ENCODE measurements at regions not wholly inside any gene's neighbourhood (a gene's known extent, or its start where the extent isn't known, plus 50 kb on each side); places are given as distances from the start of the nearest gene placed in this dataset.

DNA sequence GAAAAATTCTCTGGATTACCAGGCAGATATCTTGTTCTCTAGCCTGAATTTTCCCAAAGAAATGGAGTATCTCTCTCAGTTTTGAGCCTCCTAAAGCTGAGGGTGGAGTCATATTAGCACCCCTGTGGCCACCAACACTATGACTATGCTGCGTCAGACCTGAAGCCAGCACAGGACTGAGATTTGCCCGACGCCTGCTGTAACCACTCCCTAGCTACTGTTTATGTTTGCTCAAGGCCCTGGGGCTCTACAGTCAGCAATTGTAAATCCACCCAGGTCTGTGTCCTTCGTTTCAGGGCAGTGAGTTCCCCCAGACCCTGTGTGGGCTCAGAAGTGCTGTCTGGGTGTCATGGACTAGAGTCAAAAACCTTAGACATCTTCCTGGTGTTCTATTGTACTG, 61.4 kb downstream of the ZXDA start:
- H3K4me3 ChIP-seq: no peak overlapping the region
- H3K27ac ChIP-seq: no peak overlapping the region
- no peak for DNase-seq
- no peaks in the 10 kb centered on the region for H3K36me3 ChIP-seq (ENCODE audit: insufficient read depth in 1 of 2, low read depth in 1 of 2)
- H3K4me1 ChIP-seq: no peaks in the 10 kb centered on the region
- 60 to 81% (median 80%) methylated on average over 4 of the region's 4 CpGs for WGBS, 3 donors
- peaks cover 7% of the 10 kb centered on the region for H3K9me3 ChIP-seq
- no peak for ATAC-seq
- TF ChIP-seq, protein P1, sequence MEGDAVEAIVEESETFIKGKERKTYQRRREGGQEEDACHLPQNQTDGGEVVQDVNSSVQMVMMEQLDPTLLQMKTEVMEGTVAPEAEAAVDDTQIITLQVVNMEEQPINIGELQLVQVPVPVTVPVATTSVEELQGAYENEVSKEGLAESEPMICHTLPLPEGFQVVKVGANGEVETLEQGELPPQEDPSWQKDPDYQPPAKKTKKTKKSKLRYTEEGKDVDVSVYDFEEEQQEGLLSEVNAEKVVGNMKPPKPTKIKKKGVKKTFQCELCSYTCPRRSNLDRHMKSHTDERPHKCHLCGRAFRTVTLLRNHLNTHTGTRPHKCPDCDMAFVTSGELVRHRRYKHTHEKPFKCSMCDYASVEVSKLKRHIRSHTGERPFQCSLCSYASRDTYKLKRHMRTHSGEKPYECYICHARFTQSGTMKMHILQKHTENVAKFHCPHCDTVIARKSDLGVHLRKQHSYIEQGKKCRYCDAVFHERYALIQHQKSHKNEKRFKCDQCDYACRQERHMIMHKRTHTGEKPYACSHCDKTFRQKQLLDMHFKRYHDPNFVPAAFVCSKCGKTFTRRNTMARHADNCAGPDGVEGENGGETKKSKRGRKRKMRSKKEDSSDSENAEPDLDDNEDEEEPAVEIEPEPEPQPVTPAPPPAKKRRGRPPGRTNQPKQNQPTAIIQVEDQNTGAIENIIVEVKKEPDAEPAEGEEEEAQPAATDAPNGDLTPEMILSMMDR (IDR thresholded peaks at IDR 0.05): no peak
- intact Hi-C loops (cut with DNase I): no loop called here
- H3K27me3 ChIP-seq (ENCODE audit: insufficient read depth in 3 of 3, low read length in 2 of 3): no peaks in the 10 kb centered on the region

- peak in 1 of 4 donors; percentile 29 for ATAC-seq
- 49 to 80% (median 59%) methylated on average over 4 of the region's 4 CpGs for whole genome bisulfite sequencing, 3 donors
- intact Hi-C loops (cut with DNase I): loop anchor here (5.0 kb wide), 2 partner anchors 109 to 204 kb away; no protein-coding TSS in a partner anchor
Measured at GRCh38 chrX:57822818-57823217, 87.4 kb downstream of the ZXDA start.

DNA sequence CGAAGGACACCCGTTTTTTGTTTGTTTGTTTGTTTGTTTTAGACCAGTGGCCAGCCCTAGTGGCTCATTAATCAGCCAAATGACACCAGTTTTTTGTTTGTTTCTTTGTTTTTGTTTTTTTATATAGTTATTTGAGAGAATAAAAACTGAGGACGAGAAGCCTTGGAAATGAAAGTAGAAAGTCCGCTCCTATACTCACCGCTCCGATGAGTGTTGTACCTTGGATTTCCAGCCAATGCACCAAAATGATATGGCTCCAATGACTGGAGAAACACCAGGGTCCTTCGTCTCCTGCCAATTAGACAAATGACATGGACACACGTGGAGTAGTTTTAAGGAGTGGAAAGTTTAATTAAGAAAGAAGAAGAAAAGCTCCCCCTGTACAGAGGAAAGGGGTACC, 87.9 kb downstream of the ZXDA start:
- intact Hi-C loops (cut with DNase I): loop anchor here (5.0 kb wide), 2 partner anchors 110 to 205 kb away; no protein-coding TSS in a partner anchor
- no peaks in the 10 kb centered on the region for H3K9me3 ChIP-seq
- TF ChIP-seq, protein P1 (IDR thresholded peaks at IDR 0.05): no peak
- 26 to 54% (median 40%) methylated on average over 8 of the region's 8 CpGs for WGBS, 3 donors
- no peaks in the 10 kb centered on the region for H3K36me3 ChIP-seq (ENCODE audit: insufficient read depth in 1 of 2, low read depth in 1 of 2)
- H3K4me3 ChIP-seq: peak overlapping the region; percentile 59
- ATAC-seq: peak in 1 of 4 donors; percentile 66
- H3K4me1 ChIP-seq: no peaks in the 10 kb centered on the region
- H3K27me3 ChIP-seq (ENCODE audit: insufficient read depth in 3 of 3, low read length in 2 of 3): peaks cover 0 to 20% (median 0%) of the 10 kb centered on the region in 3 donors
- H3K27ac ChIP-seq: no peak overlapping the region
- no peak for DNase-seq

More at GRCh38 chrX:57822818-57823217, 87.4 kb downstream of the ZXDA start:
- peaks cover 0 to 18% (median 0%) of the 10 kb centered on the region in 3 donors for H3K27me3 ChIP-seq (ENCODE audit: insufficient read depth in 3 of 3, low read length in 2 of 3)
- H3K36me3 ChIP-seq (ENCODE audit: insufficient read depth in 1 of 2, low read depth in 1 of 2): no peaks in the 10 kb centered on the region
- peak overlapping the region; percentile 59 for H3K4me3 ChIP-seq
- TF ChIP-seq, protein P1 (IDR thresholded peaks at IDR 0.05): no peak
- H3K9me3 ChIP-seq: no peaks in the 10 kb centered on the region
- H3K4me1 ChIP-seq: no peaks in the 10 kb centered on the region
- DNase-seq: no peak
- no peak overlapping the region for H3K27ac ChIP-seq

GRCh38 chrX:57821703-57822387, 88.4 kb downstream of the ZXDA start:
- DNase-seq (no peak), ATAC-seq (peak; percentile 79 to 97 (median 83))
- Histone ChIP-seq H3K27ac (no peak overlapping the region), H3K9me3 (no peaks in the 10 kb centered on the region), H3K27me3 (ENCODE audit: insufficient read depth in 3 of 3, low read length in 2 of 3) (peaks cover 0 to 20% (median 0%) of the 10 kb centered on the region in 3 donors), H3K4me3 (peak overlapping the region; percentile 59), H3K36me3 (ENCODE audit: insufficient read depth in 1 of 2, low read depth in 1 of 2) (no peaks in the 10 kb centered on the region), H3K4me1 (no peaks in the 10 kb centered on the region)
- intact Hi-C loops (cut with DNase I): loop anchor here (1.0 to 5.0 kb wide), 3 partner anchors 107 to 205 kb away; no protein-coding TSS in a partner anchor
- TF ChIP-seq, protein P1 (IDR thresholded peaks at IDR 0.05): peak; percentile 72
- WGBS, 3 donors: 8 to 15% (median 15%) methylated on average over 8 of the region's 8 CpGs

Data from psoas muscle (tissue), 7 donors.